Thyroid gland (tissue), 4 donors: ENCODE measurements at regions not wholly inside any gene's neighbourhood (a gene's known extent, or its start where the extent isn't known, plus 50 kb on each side); places are given as distances from the start of the nearest gene placed in this dataset.
A peak's percentile ranks its signal among the peaks of the same experiment; 100 is the strongest.

Experiments used
- DNase-seq, 2 donors: peaks; one replicate each; pipeline ENCODE4 v3.0.0-alpha.2; 2019
- H3K27ac ChIP-seq, 3 donors: fragments of 200-600 bp; sonication (generic); 1 replicate in 2 of 3; 2 replicates in 1 of 3; pipeline ENCODE4 v1.5.1; 2016 to 2019; ENCODE audit warnings: mild to moderate bottlenecking in 1 of 3, moderate library complexity in 1 of 3
- H3K27me3 ChIP-seq: fragments of 200-600 bp; sonication (generic); one replicate; pipeline ENCODE4 v1.5.1; 2019
- H3K36me3 ChIP-seq, 2 donors: fragments of 200-600 bp; sonication (generic); one replicate each; pipeline ENCODE4 v1.5.1; 2016 to 2019
- H3K4me1 ChIP-seq, 2 donors: fragments of 200-600 bp; sonication (generic); one replicate each; pipeline ENCODE4 v1.5.1; 2017 to 2019
- H3K4me3 ChIP-seq, 3 donors: fragments of 200-600 bp; sonication (generic); replicated peaks in 1 of 3; 1 replicate in 2 of 3; 2 replicates in 1 of 3; pipeline ENCODE4 v1.5.1; 2016; ENCODE audit warnings: mild to moderate bottlenecking in 1 of 3
- H3K9me3 ChIP-seq: fragments of 200-600 bp; sonication (generic); one replicate; pipeline ENCODE4 v1.5.1; 2017
- POLR2A ChIP-seq, 2 donors: fragments of 450-650 bp; IDR thresholded peaks; one replicate each; pipeline ENCODE4 v1.6.1; 2017; ENCODE audit warnings: antibody characterized with exemption in 2 of 2, mild to moderate bottlenecking in 2 of 2, moderate library complexity in 1 of 2
- WGBS, 2 donors: methylation state at CpG; one replicate each; pipeline ENCODE4 v1.1.5; 2017; 5-methylcytosine and 5-hydroxymethylcytosine counted together
- intact Hi-C: fragments of 100-400 bp; cut with DNase I; formaldehyde crosslinking; loops from one replicate; pipeline ENCODE4 v1.15.1; 2023
- TF ChIP-seq, protein P1 (sequence below), 6 experiments: fragments of 200-600 bp in 3 of 6; fragments of 450-650 bp in 3 of 6; sonication (generic) in 3 of 6; IDR thresholded peaks; one replicate each; pipeline ENCODE4 v1.5.1; 2016 to 2019; ENCODE audit warnings: antibody characterized with exemption in 6 of 6, mild to moderate bottlenecking in 2 of 6, inconsistent platforms in 1 of 6, moderate library complexity in 1 of 6

DNA sequence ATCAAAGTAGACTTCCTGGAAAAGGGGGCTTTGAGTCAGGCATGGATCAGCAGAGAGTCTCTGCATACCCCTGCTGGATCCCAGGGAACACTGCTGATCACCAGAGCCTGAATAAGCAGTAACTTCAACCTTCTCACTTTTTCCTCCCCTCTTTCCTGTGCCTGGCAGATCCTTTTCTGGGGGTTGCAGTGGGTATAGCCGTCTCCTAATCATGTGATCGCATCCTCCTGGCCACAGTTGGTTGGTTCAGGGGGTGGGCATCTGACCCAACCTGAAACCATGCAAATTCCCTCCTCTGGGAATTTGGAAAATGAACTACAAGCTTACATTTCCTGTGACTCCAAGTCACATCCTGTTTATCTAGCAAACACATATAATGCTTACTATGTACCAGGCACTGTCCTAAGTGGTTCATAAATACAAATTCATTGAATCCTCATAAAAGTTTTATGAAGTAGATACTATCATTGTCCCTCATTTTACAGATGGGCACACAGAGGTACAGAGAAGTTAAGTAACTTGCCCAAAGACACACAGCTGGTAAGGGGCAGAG is 120.3 kb downstream of the AXIN2 start:
- intact Hi-C loops = no loop called here
- H3K27ac ChIP-seq = no peak overlapping the region
- H3K4me1 ChIP-seq = peaks cover 0 to 9% of the 10 kb centered on the region in 2 donors
- no peaks in the 10 kb centered on the region for H3K36me3 ChIP-seq
- TF ChIP-seq POLR2A (IDR thresholded peaks at IDR 0.05) = no peak
- TF ChIP-seq, protein P1, sequence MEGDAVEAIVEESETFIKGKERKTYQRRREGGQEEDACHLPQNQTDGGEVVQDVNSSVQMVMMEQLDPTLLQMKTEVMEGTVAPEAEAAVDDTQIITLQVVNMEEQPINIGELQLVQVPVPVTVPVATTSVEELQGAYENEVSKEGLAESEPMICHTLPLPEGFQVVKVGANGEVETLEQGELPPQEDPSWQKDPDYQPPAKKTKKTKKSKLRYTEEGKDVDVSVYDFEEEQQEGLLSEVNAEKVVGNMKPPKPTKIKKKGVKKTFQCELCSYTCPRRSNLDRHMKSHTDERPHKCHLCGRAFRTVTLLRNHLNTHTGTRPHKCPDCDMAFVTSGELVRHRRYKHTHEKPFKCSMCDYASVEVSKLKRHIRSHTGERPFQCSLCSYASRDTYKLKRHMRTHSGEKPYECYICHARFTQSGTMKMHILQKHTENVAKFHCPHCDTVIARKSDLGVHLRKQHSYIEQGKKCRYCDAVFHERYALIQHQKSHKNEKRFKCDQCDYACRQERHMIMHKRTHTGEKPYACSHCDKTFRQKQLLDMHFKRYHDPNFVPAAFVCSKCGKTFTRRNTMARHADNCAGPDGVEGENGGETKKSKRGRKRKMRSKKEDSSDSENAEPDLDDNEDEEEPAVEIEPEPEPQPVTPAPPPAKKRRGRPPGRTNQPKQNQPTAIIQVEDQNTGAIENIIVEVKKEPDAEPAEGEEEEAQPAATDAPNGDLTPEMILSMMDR (IDR thresholded peaks at IDR 0.05) = no peak
- H3K9me3 ChIP-seq = no peaks in the 10 kb centered on the region
- WGBS, 2 donors = 83 to 85% methylated on average over 2 of the region's 2 CpGs
- no peak for DNase-seq
- no peaks in the 10 kb centered on the region for H3K27me3 ChIP-seq
- no peak overlapping the region for H3K4me3 ChIP-seq

GRCh38 chr17:65438708-65439294 is 122.6 kb downstream of the AXIN2 start:
- no peaks in the 10 kb centered on the region for H3K36me3 ChIP-seq
- H3K27ac ChIP-seq = no peak overlapping the region
- TF ChIP-seq, protein P1 (IDR thresholded peaks at IDR 0.05) = no peak
- no peak for TF ChIP-seq POLR2A (IDR thresholded peaks at IDR 0.05)
- intact Hi-C loops = no loop called here
- no peak overlapping the region for H3K4me3 ChIP-seq
- DNase-seq = no peak
- H3K4me1 ChIP-seq = peaks cover 0 to 9% of the 10 kb centered on the region in 2 donors
- H3K27me3 ChIP-seq = no peaks in the 10 kb centered on the region
- no peaks in the 10 kb centered on the region for H3K9me3 ChIP-seq
- 51 to 53% methylated on average over 5 to 6 of the region's 7 CpGs for WGBS, 2 donors

DNA sequence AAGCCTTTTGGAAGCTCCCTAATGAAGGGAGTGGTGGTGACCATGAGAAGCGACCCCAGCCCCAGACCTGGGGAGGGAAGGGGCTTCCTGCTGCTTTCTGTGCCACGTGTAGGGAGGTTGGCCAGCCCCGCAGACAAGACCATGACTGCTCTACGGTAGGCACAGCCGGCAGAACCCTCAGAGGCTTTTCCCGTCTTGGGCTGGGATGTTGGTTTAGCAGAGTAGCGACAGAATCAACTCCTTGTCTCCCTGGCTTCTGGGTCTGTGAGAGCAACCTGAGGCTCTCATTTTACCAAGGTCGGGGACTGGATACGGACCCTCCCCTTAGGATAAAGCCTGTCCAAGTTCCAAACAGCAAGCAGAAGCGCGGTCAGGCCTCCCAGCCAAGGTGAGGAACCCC is 123.3 kb downstream of the AXIN2 start:
- Histone ChIP-seq H3K9me3 (no peaks in the 10 kb centered on the region), H3K4me3 (no peak overlapping the region), H3K27me3 (no peaks in the 10 kb centered on the region), H3K27ac (no peak overlapping the region), H3K4me1 (peaks cover 0 to 9% of the 10 kb centered on the region in 2 donors), H3K36me3 (no peaks in the 10 kb centered on the region)
- 31 to 33% methylated on average over 10 to 11 of the region's 11 CpGs for WGBS, 2 donors
- TF ChIP-seq, protein P1 (IDR thresholded peaks at IDR 0.05) = no peak
- no peak for TF ChIP-seq POLR2A (IDR thresholded peaks at IDR 0.05)
- DNase-seq = peak; percentile 49 to 54
- intact Hi-C loops = no loop called here

GRCh38 chr17:65436871-65437270 is 124.6 kb downstream of the AXIN2 start:
- H3K27ac ChIP-seq = no peak overlapping the region
- WGBS, 2 donors = 89 to 91% methylated on average over 10 of the region's 10 CpGs
- intact Hi-C loops = no loop called here
- TF ChIP-seq, protein P1 (IDR thresholded peaks at IDR 0.05) = no peak
- no peak for TF ChIP-seq POLR2A (IDR thresholded peaks at IDR 0.05)
- no peaks in the 10 kb centered on the region for H3K9me3 ChIP-seq
- no peaks in the 10 kb centered on the region for H3K27me3 ChIP-seq
- no peak overlapping the region for H3K4me3 ChIP-seq
- no peak for DNase-seq
- H3K4me1 ChIP-seq = peaks cover 0 to 9% of the 10 kb centered on the region in 2 donors
- no peaks in the 10 kb centered on the region for H3K36me3 ChIP-seq

DNA sequence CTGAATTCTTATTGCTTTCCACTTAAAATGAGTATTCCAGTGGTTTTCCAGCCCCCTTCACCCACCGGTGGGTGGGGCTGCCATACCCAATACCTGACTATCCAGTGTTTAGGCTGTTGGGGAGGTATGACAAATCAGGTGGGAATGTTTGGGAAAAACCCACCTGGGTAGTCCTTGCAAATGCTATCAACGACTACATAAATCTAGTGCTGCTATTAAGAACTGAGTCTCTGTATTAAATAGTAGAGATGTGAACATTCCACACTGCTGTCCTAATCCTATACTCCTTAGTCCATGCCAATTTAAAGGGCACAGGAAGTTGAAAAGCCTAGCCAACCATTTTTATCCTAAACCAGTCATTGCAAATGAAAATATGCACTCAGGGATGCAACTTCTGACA is 126.6 kb downstream of the AXIN2 start:
- TF ChIP-seq, protein P1 (IDR thresholded peaks at IDR 0.05) = no peak
- no peak for TF ChIP-seq POLR2A (IDR thresholded peaks at IDR 0.05)
- Histone ChIP-seq H3K27me3 (no peaks in the 10 kb centered on the region), H3K36me3 (no peaks in the 10 kb centered on the region), H3K27ac (no peak overlapping the region), H3K9me3 (no peaks in the 10 kb centered on the region), H3K4me3 (no peak overlapping the region), H3K4me1 (peaks cover 0 to 9% of the 10 kb centered on the region in 2 donors)
- WGBS, 2 donors = 90 to 91% methylated on average over 2 of the region's 2 CpGs
- DNase-seq = no peak
- intact Hi-C loops = no loop called here
